Transverse colon (tissue), 4 donors: ENCODE measurements at regions not wholly inside any gene's neighbourhood (a gene's known extent, or its start where the extent isn't known, plus 50 kb on each side); places are given as distances from the start of the nearest gene placed in this dataset.

Source experiments
- DNase-seq: peaks from one replicate; pipeline ENCODE4 v3.0.0-alpha.2; 2019
- H3K27ac ChIP-seq, 4 donors: fragments of 200-600 bp; sonication (generic); 2 replicates each; pipeline ENCODE4 v1.5.1; 2016 to 2018; ENCODE audit warnings: inconsistent platforms in 4 of 4
- H3K27me3 ChIP-seq: fragments of 200-600 bp; sonication (generic); 2 replicates; pipeline ENCODE4 v1.5.1; 2017; ENCODE audit warnings: inconsistent platforms
- H3K36me3 ChIP-seq, 4 donors: fragments of 200-600 bp; sonication (generic); 2 replicates each; pipeline ENCODE4 v1.5.1; 2017 to 2019; ENCODE audit warnings: inconsistent platforms in 4 of 4
- H3K4me1 ChIP-seq, 4 donors: fragments of 200-600 bp; sonication (generic); 2 replicates each; pipeline ENCODE4 v1.5.1; 2017 to 2020; ENCODE audit warnings: inconsistent platforms in 4 of 4
- H3K4me3 ChIP-seq, 4 donors: fragments of 200-600 bp; sonication (generic); 1 replicate in 1 of 4; 2 replicates in 3 of 4; pipeline versions ENCODE4 v1.5.1 to v1.6.1; 2017 to 2019; ENCODE audit warnings: inconsistent platforms in 4 of 4
- H3K9me3 ChIP-seq, 2 donors: fragments of 200-600 bp; sonication (generic); 2 replicates each; pipeline ENCODE4 v1.5.1; 2017 to 2019; ENCODE audit warnings: inconsistent platforms in 2 of 2
- CTCF ChIP-seq, 5 experiments: fragments of 200-600 bp in 3 of 5; fragments of 450-650 bp in 2 of 5; sonication (generic) in 3 of 5; IDR thresholded peaks; 1 replicate in 2 of 5; 2 replicates in 3 of 5; pipeline ENCODE4 v1.5.1; 2016 to 2017; ENCODE audit warnings: antibody characterized with exemption in 5 of 5, inconsistent platforms in 3 of 5, mild to moderate bottlenecking in 2 of 5, moderate library complexity in 1 of 5
- EP300 ChIP-seq: sonication (generic); formaldehyde crosslinking; IDR thresholded peaks from one replicate; pipeline ENCODE4 v1.6.1; 2017; ENCODE audit warnings: antibody characterized with exemption, low read depth
- POLR2A ChIP-seq: fragments of 450-650 bp; IDR thresholded peaks from one replicate; pipeline ENCODE4 v1.6.1; 2016; ENCODE audit warnings: antibody characterized with exemption, mild to moderate bottlenecking, moderate library complexity
- POLR2AphosphoS5 ChIP-seq, 3 donors: sonication (generic); formaldehyde crosslinking; IDR thresholded peaks; one replicate each; pipeline ENCODE4 v1.6.1; 2016; ENCODE audit warnings: antibody characterized with exemption in 3 of 3
- WGBS, 2 donors: methylation state at CpG; one replicate each; pipeline ENCODE4 v1.1.5; 2018; ENCODE audit warnings: low coverage in 1 of 2; 5-methylcytosine and 5-hydroxymethylcytosine counted together
- in situ Hi-C, 4 donors: fragments of 200-750 bp; cut with MboI; loops; one replicate each; pipeline versions ENCODE4 v1.15.0 to v1.15.1; 2017; ENCODE audit warnings: low sequenced_read_pairs in 3 of 4, low pct_ligation_motif_present in 1 of 4, low pct_unique_long_range_greater_than_20kb in 1 of 4
- intact Hi-C: fragments of 100-400 bp; cut with DNase I; formaldehyde crosslinking; loops from one replicate; pipeline ENCODE4 v1.15.1; 2023; ENCODE audit warnings: low total_unique reads

- Histone ChIP-seq H3K4me1 (no peaks in the 10 kb centered on the region), H3K9me3 (no peaks in the 10 kb centered on the region), H3K27me3 (no peaks in the 10 kb centered on the region), H3K27ac (no peak overlapping the region), H3K36me3 (no peaks in the 10 kb centered on the region), H3K4me3 (no peak overlapping the region)
- no peak for DNase-seq
- in situ Hi-C loops: no loop called here
- TF ChIP-seq EP300: no peak
- TF ChIP-seq CTCF (IDR thresholded peaks at IDR 0.05): no peak
- no peak for TF ChIP-seq POLR2A
- TF ChIP-seq POLR2AphosphoS5 (IDR thresholded peaks at IDR 0.05): no peak
- intact Hi-C loops: no loop called here
Observed at GRCh38 chr18:2086439-2086838, 484.9 kb downstream of the METTL4 start.

GRCh38 chr18:2087877-2088673 lies 483.2 kb downstream of the METTL4 start:
- TF ChIP-seq POLR2A (no peak), POLR2AphosphoS5 (IDR thresholded peaks at IDR 0.05) (no peak), CTCF (IDR thresholded peaks at IDR 0.05) (no peak), EP300 (no peak)
- H3K36me3 ChIP-seq: no peaks in the 10 kb centered on the region
- H3K27me3 ChIP-seq: no peaks in the 10 kb centered on the region
- H3K4me3 ChIP-seq: no peak overlapping the region
- 63 to 75% methylated on average over 4 to 5 of the region's 5 CpGs for WGBS, 2 donors
- no peak overlapping the region for H3K27ac ChIP-seq
- H3K4me1 ChIP-seq: no peaks in the 10 kb centered on the region
- no peaks in the 10 kb centered on the region for H3K9me3 ChIP-seq
- in situ Hi-C loops (no loop called here), intact Hi-C loops (no loop called here)
- no peak for DNase-seq

- no peak for DNase-seq
- TF ChIP-seq POLR2A (no peak), CTCF (IDR thresholded peaks at IDR 0.05) (no peak), POLR2AphosphoS5 (IDR thresholded peaks at IDR 0.05) (no peak), EP300 (no peak)
- in situ Hi-C loops: no loop called here
- WGBS, 2 donors: 0% methylated on average over 2 of the region's 2 CpGs; no CpG with 5 or more reads in 1 of the 2 donors
- Histone ChIP-seq H3K27ac (no peak overlapping the region), H3K36me3 (no peaks in the 10 kb centered on the region), H3K27me3 (no peaks in the 10 kb centered on the region), H3K4me1 (no peaks in the 10 kb centered on the region), H3K4me3 (no peak overlapping the region), H3K9me3 (no peaks in the 10 kb centered on the region)
- intact Hi-C loops: no loop called here
Observed at GRCh38 chr18:2089396-2089795, 481.9 kb downstream of the METTL4 start.

- intact Hi-C loops (no loop called here), in situ Hi-C loops (no loop called here)
- no peak overlapping the region for H3K27ac ChIP-seq
- TF ChIP-seq CTCF (IDR thresholded peaks at IDR 0.05) (no peak), POLR2AphosphoS5 (IDR thresholded peaks at IDR 0.05) (no peak), EP300 (no peak), POLR2A (no peak)
- no peak for DNase-seq
- H3K4me3 ChIP-seq: no peak overlapping the region
- no peaks in the 10 kb centered on the region for H3K27me3 ChIP-seq
- H3K4me1 ChIP-seq: no peaks in the 10 kb centered on the region
- WGBS, 2 donors: 50 to 69% methylated on average over 1 to 3 of the region's 3 CpGs
- H3K36me3 ChIP-seq: no peaks in the 10 kb centered on the region
- H3K9me3 ChIP-seq: no peaks in the 10 kb centered on the region
Observed at GRCh38 chr18:2091937-2092336, 479.4 kb downstream of the METTL4 start.
